ENCODE measurements at regions not wholly inside any gene's neighbourhood (a gene's known extent, or its start where the extent isn't known, plus 50 kb on each side); places are given as distances from the start of the nearest gene placed in this dataset.

- Histone ChIP-seq H3K27me3 (ENCODE audit: control insufficient read depth in 3 of 3, insufficient read depth in 3 of 3, low read depth in 1 of 3, low read length in 3 of 3) (no peaks in the 10 kb centered on the region), H3K9ac (ENCODE audit: low read depth, low read length, poor library complexity) (no peak overlapping the region), H3K4me3 (ENCODE audit: low read length in 2 of 2) (no peak overlapping the region), H2BK5ac (ENCODE audit: low read length) (no peak overlapping the region), H3K4me1 (ENCODE audit: control insufficient read depth in 2 of 2, insufficient read depth in 1 of 2, low read depth in 1 of 2, low read length in 2 of 2) (no peaks in the 10 kb centered on the region), H4K91ac (ENCODE audit: low read depth, low read length, poor library complexity) (no peak overlapping the region), H2BK15ac (ENCODE audit: low read length) (no peak overlapping the region), H3K4me2 (ENCODE audit: insufficient read depth, low read length, poor library complexity, severe bottlenecking) (no peak overlapping the region), H3K23ac (ENCODE audit: low read depth, low read length, poor library complexity) (no peak overlapping the region), H4K8ac (ENCODE audit: low read depth, low read length) (no peak overlapping the region), H3K36me3 (replicated peaks in 1 of 2; ENCODE audit: control insufficient read depth in 2 of 2, insufficient read depth in 2 of 2, low read length in 2 of 2) (no peaks in the 10 kb centered on the region), H3K4ac (ENCODE audit: low read length) (no peak overlapping the region), H3K18ac (ENCODE audit: low read length) (no peak overlapping the region), H2AFZ (ENCODE audit: low read length) (no peak overlapping the region), H2AK5ac (ENCODE audit: low read depth, low read length) (no peak overlapping the region), H2BK120ac (ENCODE audit: low read depth, low read length) (no peak overlapping the region), H3K9me3 (replicated peaks in 1 of 2; ENCODE audit: control insufficient read depth in 2 of 2, insufficient read depth in 1 of 2, low read depth in 1 of 2, low read length in 2 of 2) (no peaks in the 10 kb centered on the region), H2BK12ac (ENCODE audit: low read length) (no peak overlapping the region), H3K79me1 (ENCODE audit: low read depth, low read length) (no peaks in the 10 kb centered on the region), H3K14ac (ENCODE audit: low read length) (no peak overlapping the region), H3K27ac (replicated peaks; ENCODE audit: low read length) (no peak overlapping the region)
- no CpG with 5 or more reads among the region's 6 CpGs for WGBS, 2 donors (ENCODE audit: extremely low coverage in 2 of 2, insufficient read length in 2 of 2, insufficient replicate concordance in 1 of 2)
- no peak for DNase-seq (ENCODE audit: low spot score)
Observed at GRCh38 chr2:71759060-71759459, 305.7 kb downstream of the DYSF start.

GRCh38 chr2:71757351-71757750 is 304.0 kb downstream of the DYSF start:
- H3K4me2 ChIP-seq (ENCODE audit: insufficient read depth, low read length, poor library complexity, severe bottlenecking): no peak overlapping the region
- no peaks in the 10 kb centered on the region for H3K4me1 ChIP-seq (ENCODE audit: control insufficient read depth in 2 of 2, insufficient read depth in 1 of 2, low read depth in 1 of 2, low read length in 2 of 2)
- H2BK120ac ChIP-seq (ENCODE audit: low read depth, low read length): no peak overlapping the region
- H3K79me1 ChIP-seq (ENCODE audit: low read depth, low read length): no peaks in the 10 kb centered on the region
- no peak overlapping the region for H3K18ac ChIP-seq (ENCODE audit: low read length)
- H4K91ac ChIP-seq (ENCODE audit: low read depth, low read length, poor library complexity): no peak overlapping the region
- no peak overlapping the region for H3K4ac ChIP-seq (ENCODE audit: low read length)
- no peak overlapping the region for H3K27ac ChIP-seq (replicated peaks; ENCODE audit: low read length)
- H3K36me3 ChIP-seq (replicated peaks in 1 of 2; ENCODE audit: control insufficient read depth in 2 of 2, insufficient read depth in 2 of 2, low read length in 2 of 2): no peaks in the 10 kb centered on the region
- H3K14ac ChIP-seq (ENCODE audit: low read length): no peak overlapping the region
- H2BK5ac ChIP-seq (ENCODE audit: low read length): no peak overlapping the region
- DNase-seq (ENCODE audit: low spot score): no peak
- no peak overlapping the region for H2AFZ ChIP-seq (ENCODE audit: low read length)
- H3K9ac ChIP-seq (ENCODE audit: low read depth, low read length, poor library complexity): no peak overlapping the region
- H3K9me3 ChIP-seq (replicated peaks in 1 of 2; ENCODE audit: control insufficient read depth in 2 of 2, insufficient read depth in 1 of 2, low read depth in 1 of 2, low read length in 2 of 2): no peaks in the 10 kb centered on the region
- no peak overlapping the region for H3K23ac ChIP-seq (ENCODE audit: low read depth, low read length, poor library complexity)
- no peak overlapping the region for H2BK12ac ChIP-seq (ENCODE audit: low read length)
- no peaks in the 10 kb centered on the region for H3K27me3 ChIP-seq (ENCODE audit: control insufficient read depth in 3 of 3, insufficient read depth in 3 of 3, low read depth in 1 of 3, low read length in 3 of 3)
- H2AK5ac ChIP-seq (ENCODE audit: low read depth, low read length): no peak overlapping the region
- H3K4me3 ChIP-seq (ENCODE audit: low read length in 2 of 2): no peak overlapping the region
- WGBS, 2 donors (ENCODE audit: extremely low coverage in 2 of 2, insufficient read length in 2 of 2, insufficient replicate concordance in 1 of 2): no CpG with 5 or more reads among the region's 9 CpGs
- H2BK15ac ChIP-seq (ENCODE audit: low read length): no peak overlapping the region
- no peak overlapping the region for H4K8ac ChIP-seq (ENCODE audit: low read depth, low read length)

- no peak overlapping the region for H2BK12ac ChIP-seq (ENCODE audit: low read length)
- no peak overlapping the region for H4K91ac ChIP-seq (ENCODE audit: low read depth, low read length, poor library complexity)
- no peak overlapping the region for H2BK120ac ChIP-seq (ENCODE audit: low read depth, low read length)
- no peak overlapping the region for H2AFZ ChIP-seq (ENCODE audit: low read length)
- H2AK5ac ChIP-seq (ENCODE audit: low read depth, low read length): no peak overlapping the region
- H3K4me2 ChIP-seq (ENCODE audit: insufficient read depth, low read length, poor library complexity, severe bottlenecking): no peak overlapping the region
- WGBS, 2 donors (ENCODE audit: extremely low coverage in 2 of 2, insufficient read length in 2 of 2, insufficient replicate concordance in 1 of 2): no CpG with 5 or more reads among the region's 4 CpGs
- no peak for DNase-seq (ENCODE audit: low spot score)
- H3K36me3 ChIP-seq (replicated peaks in 1 of 2; ENCODE audit: control insufficient read depth in 2 of 2, insufficient read depth in 2 of 2, low read length in 2 of 2): no peaks in the 10 kb centered on the region
- no peak overlapping the region for H3K4me3 ChIP-seq (ENCODE audit: low read length in 2 of 2)
- H3K9ac ChIP-seq (ENCODE audit: low read depth, low read length, poor library complexity): no peak overlapping the region
- no peak overlapping the region for H2BK15ac ChIP-seq (ENCODE audit: low read length)
- no peaks in the 10 kb centered on the region for H3K9me3 ChIP-seq (replicated peaks in 1 of 2; ENCODE audit: control insufficient read depth in 2 of 2, insufficient read depth in 1 of 2, low read depth in 1 of 2, low read length in 2 of 2)
- no peak overlapping the region for H3K23ac ChIP-seq (ENCODE audit: low read depth, low read length, poor library complexity)
- H4K8ac ChIP-seq (ENCODE audit: low read depth, low read length): no peak overlapping the region
- H3K18ac ChIP-seq (ENCODE audit: low read length): no peak overlapping the region
- no peak overlapping the region for H3K14ac ChIP-seq (ENCODE audit: low read length)
- no peak overlapping the region for H2BK5ac ChIP-seq (ENCODE audit: low read length)
- H3K27ac ChIP-seq (replicated peaks; ENCODE audit: low read length): no peak overlapping the region
- no peak overlapping the region for H3K4ac ChIP-seq (ENCODE audit: low read length)
- no peaks in the 10 kb centered on the region for H3K27me3 ChIP-seq (ENCODE audit: control insufficient read depth in 3 of 3, insufficient read depth in 3 of 3, low read depth in 1 of 3, low read length in 3 of 3)
- no peaks in the 10 kb centered on the region for H3K4me1 ChIP-seq (ENCODE audit: control insufficient read depth in 2 of 2, insufficient read depth in 1 of 2, low read depth in 1 of 2, low read length in 2 of 2)
- H3K79me1 ChIP-seq (ENCODE audit: low read depth, low read length): no peaks in the 10 kb centered on the region
Observed at GRCh38 chr2:71756280-71756906, 303.0 kb downstream of the DYSF start.

GRCh38 chr2:71751590-71751989 is 298.2 kb downstream of the DYSF start:
- H3K36me3 ChIP-seq (replicated peaks in 1 of 2; ENCODE audit: control insufficient read depth in 2 of 2, insufficient read depth in 2 of 2, low read length in 2 of 2): no peaks in the 10 kb centered on the region
- no peak overlapping the region for H4K91ac ChIP-seq (ENCODE audit: low read depth, low read length, poor library complexity)
- H3K27me3 ChIP-seq (ENCODE audit: control insufficient read depth in 3 of 3, insufficient read depth in 3 of 3, low read depth in 1 of 3, low read length in 3 of 3): no peaks in the 10 kb centered on the region
- no peak overlapping the region for H3K14ac ChIP-seq (ENCODE audit: low read length)
- H3K79me1 ChIP-seq (ENCODE audit: low read depth, low read length): no peaks in the 10 kb centered on the region
- no peak overlapping the region for H2BK5ac ChIP-seq (ENCODE audit: low read length)
- no peak overlapping the region for H3K27ac ChIP-seq (replicated peaks; ENCODE audit: low read length)
- no peaks in the 10 kb centered on the region for H3K9me3 ChIP-seq (replicated peaks in 1 of 2; ENCODE audit: control insufficient read depth in 2 of 2, insufficient read depth in 1 of 2, low read depth in 1 of 2, low read length in 2 of 2)
- no peak overlapping the region for H2AFZ ChIP-seq (ENCODE audit: low read length)
- no peak overlapping the region for H3K23ac ChIP-seq (ENCODE audit: low read depth, low read length, poor library complexity)
- H3K9ac ChIP-seq (ENCODE audit: low read depth, low read length, poor library complexity): no peak overlapping the region
- no peak overlapping the region for H3K4ac ChIP-seq (ENCODE audit: low read length)
- H2BK15ac ChIP-seq (ENCODE audit: low read length): no peak overlapping the region
- H4K8ac ChIP-seq (ENCODE audit: low read depth, low read length): no peak overlapping the region
- no peak overlapping the region for H2BK12ac ChIP-seq (ENCODE audit: low read length)
- H2AK5ac ChIP-seq (ENCODE audit: low read depth, low read length): no peak overlapping the region
- H2BK120ac ChIP-seq (ENCODE audit: low read depth, low read length): no peak overlapping the region
- H3K4me2 ChIP-seq (ENCODE audit: insufficient read depth, low read length, poor library complexity, severe bottlenecking): no peak overlapping the region
- H3K4me1 ChIP-seq (ENCODE audit: control insufficient read depth in 2 of 2, insufficient read depth in 1 of 2, low read depth in 1 of 2, low read length in 2 of 2): peaks cover 0 to 2% of the 10 kb centered on the region in 2 donors
- no peak overlapping the region for H3K18ac ChIP-seq (ENCODE audit: low read length)
- no peak for DNase-seq (ENCODE audit: low spot score)
- H3K4me3 ChIP-seq (ENCODE audit: low read length in 2 of 2): no peak overlapping the region

Data from neuronal stem cell (in vitro differentiated cells).